GM23248 (cell line): ENCODE measurements at regions not wholly inside any gene's neighbourhood (a gene's known extent, or its start where the extent isn't known, plus 50 kb on each side); places are given as distances from the start of the nearest gene placed in this dataset.
"Not testable (repeated sequence)": the region's sequence is repeated elsewhere in the genome, so short reads cannot be mapped to it uniquely, and the experiment has no call there.

Source experiments
- DNase-seq: peaks from one replicate; pipeline ENCODE4 v3.0.0-alpha.2; 2015
- H2AFZ ChIP-seq: fragments of 200-600 bp; sonication (generic); 2 replicates; pipeline ENCODE4 v1.6.1; 2016; ENCODE audit warnings: antibody characterized with exemption
- H3F3A ChIP-seq: fragments of 200-600 bp; sonication (generic); 2 replicates; pipeline ENCODE4 v1.6.1; 2016; ENCODE audit warnings: mild to moderate bottlenecking, antibody characterized with exemption, mixed run types; ENCODE audit not compliant: insufficient read depth
- H3K27ac ChIP-seq: fragments of 200-600 bp; sonication (generic); 2 replicates; pipeline ENCODE4 v1.5.1; 2016; ENCODE audit warnings: mild to moderate bottlenecking
- H3K27me3 ChIP-seq: fragments of 200-600 bp; sonication (generic); replicated peaks from 2 replicates; pipeline ENCODE4 v1.6.1; 2016; ENCODE audit warnings: mild to moderate bottlenecking; ENCODE audit not compliant: insufficient read depth
- H3K36me3 ChIP-seq: fragments of 200-600 bp; sonication (generic); 2 replicates; pipeline ENCODE4 v1.6.1; 2016; ENCODE audit warnings: low read depth, mild to moderate bottlenecking
- H3K4me1 ChIP-seq: fragments of 200-600 bp; sonication (generic); 2 replicates; pipeline ENCODE4 v1.6.1; 2016; ENCODE audit warnings: mild to moderate bottlenecking; ENCODE audit not compliant: insufficient read depth
- H3K4me2 ChIP-seq: fragments of 200-600 bp; sonication (generic); one replicate; pipeline ENCODE4 v1.6.1; 2016; ENCODE audit warnings: mild to moderate bottlenecking; ENCODE audit not compliant: unreplicated experiment
- H3K4me3 ChIP-seq: fragments of 200-600 bp; sonication (generic); 2 replicates; pipeline ENCODE4 v1.5.1; 2016; ENCODE audit warnings: mild to moderate bottlenecking
- H3K79me2 ChIP-seq: fragments of 200-600 bp; sonication (generic); 2 replicates; pipeline ENCODE4 v1.6.1; 2016; ENCODE audit warnings: mild to moderate bottlenecking; ENCODE audit not compliant: insufficient read depth
- H3K9ac ChIP-seq: fragments of 200-600 bp; sonication (generic); 2 replicates; pipeline ENCODE4 v1.6.1; 2016; ENCODE audit warnings: mild to moderate bottlenecking
- H3K9me2 ChIP-seq: fragments of 200-600 bp; sonication (generic); 2 replicates; pipeline ENCODE4 v1.6.1; 2016; ENCODE audit warnings: mixed run types, mild to moderate bottlenecking, moderate library complexity; ENCODE audit not compliant: insufficient read depth
- H3K9me3 ChIP-seq: fragments of 200-600 bp; sonication (generic); one replicate; pipeline ENCODE4 v1.6.1; 2017; ENCODE audit warnings: low read depth
- H4K20me1 ChIP-seq: fragments of 200-600 bp; sonication (generic); 2 replicates; pipeline ENCODE4 v1.6.0; 2016; ENCODE audit not compliant: insufficient read depth
- EZH2 ChIP-seq: fragments of 200-600 bp; sonication (generic); IDR thresholded peaks from 2 replicates; pipeline ENCODE4 v1.6.1; 2018; ENCODE audit warnings: antibody characterized with exemption, mild to moderate bottlenecking; ENCODE audit not compliant: insufficient read depth, poor library complexity, severe bottlenecking
- EZH2phosphoT487 ChIP-seq: fragments of 200-600 bp; sonication (generic); IDR thresholded peaks from 2 replicates; pipeline ENCODE4 v1.6.1; 2018; ENCODE audit warnings: antibody characterized with exemption, moderate library complexity, mild to moderate bottlenecking, low read depth; ENCODE audit not compliant: insufficient read depth
- WGBS, 2 experiments: methylation state at CpG; one replicate each; pipeline ENCODE4 v1.1.6; 2015 to 2017; ENCODE audit warnings: low lambda C conversion rate in 2 of 2, low coverage in 1 of 2; ENCODE audit errors: missing lambda C conversion rate in 2 of 2; 5-methylcytosine and 5-hydroxymethylcytosine counted together
- in situ Hi-C: fragments of 300-500 bp; cut with MboI; formaldehyde crosslinking; loops from 2 replicates; pipeline ENCODE4 v1.15.0; 2020

DNA sequence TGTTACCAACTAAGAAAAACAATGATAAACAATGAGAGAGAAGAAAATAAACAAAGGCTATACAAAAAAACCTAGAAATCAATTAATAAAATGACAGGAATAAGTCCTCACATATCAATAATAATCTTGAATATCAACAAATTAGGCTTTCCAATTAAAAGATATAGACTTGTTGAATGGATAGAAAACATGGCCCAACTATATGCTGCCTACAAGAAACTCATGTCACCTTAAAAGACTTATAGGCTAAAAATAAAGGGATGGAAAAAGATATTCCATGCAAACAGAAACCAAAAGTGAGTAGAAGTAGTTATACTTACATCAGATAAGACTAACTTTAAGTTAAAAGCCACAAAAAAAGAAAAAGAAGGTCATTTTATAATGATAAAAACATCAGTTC is 183.9 kb downstream of the MYRFL start:
- in situ Hi-C loops, result no loop called here
- Histone ChIP-seq H3K27me3 (no peaks in the 10 kb centered on the region; the same call in 1 of the 2 replicates), H3K36me3 (no peaks in the 10 kb centered on the region), H3K27ac (no peak overlapping the region), H3K79me2 (no peaks in the 10 kb centered on the region), H2AFZ (no peak overlapping the region), H4K20me1 (no peaks in the 10 kb centered on the region), H3K9me2 (no peaks in the 10 kb centered on the region), H3K4me2 (no peak overlapping the region), H3K4me3 (no peak overlapping the region), H3F3A (no peaks in the 10 kb centered on the region), H3K9me3 (peaks cover 11% of the 10 kb centered on the region), H3K9ac (no peak overlapping the region), H3K4me1 (no peaks in the 10 kb centered on the region)
- DNase-seq, result no peak
- TF ChIP-seq EZH2phosphoT487, result no peak
- TF ChIP-seq EZH2, result no peak

DNA sequence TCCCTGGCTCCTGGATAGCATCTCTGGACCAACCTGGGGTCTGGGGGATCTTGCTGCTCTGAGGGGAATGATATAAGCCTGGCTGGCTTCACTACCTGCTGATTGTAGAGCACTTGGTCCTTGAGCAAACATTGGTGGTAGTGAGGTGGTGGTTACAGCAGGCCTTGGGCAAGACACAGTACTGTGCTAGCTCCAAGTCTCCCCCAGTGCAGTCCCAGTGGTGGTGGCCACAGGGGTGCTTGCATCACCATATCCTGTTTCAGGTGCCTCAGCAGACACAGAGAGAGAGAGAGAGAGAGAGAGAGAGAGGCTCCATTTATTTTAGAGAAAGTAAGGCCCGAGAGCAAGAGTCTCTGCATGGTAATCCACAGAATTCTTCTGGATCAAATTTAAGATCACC is 186.3 kb downstream of the MYRFL start:
- peaks cover 11% of the 10 kb centered on the region for H3K9me3 ChIP-seq

DNA sequence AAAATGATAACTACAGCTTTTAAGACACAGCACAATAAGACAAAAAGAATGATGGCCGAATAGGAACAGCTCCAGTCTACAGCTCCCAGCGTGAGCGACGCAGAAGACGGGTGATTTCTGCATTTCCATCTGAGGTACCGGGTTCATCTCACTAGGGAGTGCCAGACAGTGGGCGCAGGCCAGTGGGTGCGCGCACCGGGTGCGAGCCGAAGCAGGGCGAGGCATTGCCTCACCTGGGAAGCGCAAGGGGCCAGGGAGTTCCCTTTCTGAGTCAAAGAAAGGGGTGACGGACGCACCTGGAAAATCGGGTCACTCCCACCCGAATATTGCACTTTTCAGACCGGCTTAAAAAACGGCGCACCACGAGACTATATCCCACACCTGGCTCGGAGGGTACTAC is 188.0 kb downstream of the MYRFL start:
- in situ Hi-C loops, H3K9me3 ChIP-seq, H2AFZ ChIP-seq, H3K27me3 ChIP-seq, H3K4me2 ChIP-seq, H3K4me3 ChIP-seq, H3K4me1 ChIP-seq, H3K79me2 ChIP-seq, H4K20me1 ChIP-seq, H3K9me2 ChIP-seq, H3K27ac ChIP-seq, H3K36me3 ChIP-seq, DNase-seq, H3K9ac ChIP-seq, H3F3A ChIP-seq: not testable (repeated sequence)
- 61% methylated on average over 13 to 15 of the region's 23 CpGs for WGBS, 2 experiments

More for the DNA sequence above, 186.3 kb downstream of the MYRFL start:
- in situ Hi-C loops, result no loop called here
- Histone ChIP-seq H3K4me2 (no peak overlapping the region), H3K36me3 (no peaks in the 10 kb centered on the region), H2AFZ (no peak overlapping the region), H3K27me3 (no peaks in the 10 kb centered on the region; the same call in 1 of the 2 replicates), H3K9ac (no peak overlapping the region), H3K27ac (no peak overlapping the region), H3K9me2 (no peaks in the 10 kb centered on the region), H3F3A (no peaks in the 10 kb centered on the region), H3K4me1 (no peaks in the 10 kb centered on the region), H3K79me2 (no peaks in the 10 kb centered on the region), H4K20me1 (no peaks in the 10 kb centered on the region), H3K4me3 (no peak overlapping the region)
- WGBS, 2 experiments, result 53 to 83% methylated on average over 1 of the region's 1 CpG
- TF ChIP-seq EZH2phosphoT487, result no peak
- no peak for TF ChIP-seq EZH2
- no peak for DNase-seq

DNA sequence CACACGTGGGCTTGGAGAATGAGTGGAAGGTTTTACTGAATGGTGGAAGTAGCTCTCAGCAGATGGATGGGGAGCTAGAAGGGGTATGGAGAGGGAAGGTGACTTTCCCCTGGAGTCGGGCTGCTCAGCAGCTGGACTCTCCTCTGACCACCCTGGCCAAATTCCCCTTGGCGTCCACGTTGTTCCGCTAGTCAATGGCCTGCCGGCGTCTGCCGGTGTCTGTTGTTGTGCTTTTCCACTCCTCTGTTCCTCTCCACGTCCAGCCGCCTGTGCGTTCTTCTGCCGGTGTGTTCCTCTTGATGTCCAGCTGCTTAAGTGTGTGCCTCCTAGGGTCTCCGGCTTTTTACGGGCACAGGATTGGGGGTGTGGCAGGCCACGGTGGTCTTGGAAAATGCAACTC is 203.5 kb downstream of the MYRFL start:
- Histone ChIP-seq H3K9me3 (no peaks in the 10 kb centered on the region), H3K4me3 (no peak overlapping the region), H3K9me2 (no peaks in the 10 kb centered on the region), H3K79me2 (no peaks in the 10 kb centered on the region), H3F3A (no peaks in the 10 kb centered on the region), H4K20me1 (no peaks in the 10 kb centered on the region), H3K27me3 (no peaks in the 10 kb centered on the region), H3K4me2 (no peak overlapping the region), H3K27ac (no peak overlapping the region), H3K36me3 (no peaks in the 10 kb centered on the region), H3K9ac (no peak overlapping the region), H2AFZ (no peak overlapping the region), H3K4me1 (no peaks in the 10 kb centered on the region)
- in situ Hi-C loops, result no loop called here
- no peak for DNase-seq
- no peak for TF ChIP-seq EZH2
- TF ChIP-seq EZH2phosphoT487, result no peak
- 69 to 80% methylated on average over 15 of the region's 15 CpGs for WGBS, 2 experiments

DNA sequence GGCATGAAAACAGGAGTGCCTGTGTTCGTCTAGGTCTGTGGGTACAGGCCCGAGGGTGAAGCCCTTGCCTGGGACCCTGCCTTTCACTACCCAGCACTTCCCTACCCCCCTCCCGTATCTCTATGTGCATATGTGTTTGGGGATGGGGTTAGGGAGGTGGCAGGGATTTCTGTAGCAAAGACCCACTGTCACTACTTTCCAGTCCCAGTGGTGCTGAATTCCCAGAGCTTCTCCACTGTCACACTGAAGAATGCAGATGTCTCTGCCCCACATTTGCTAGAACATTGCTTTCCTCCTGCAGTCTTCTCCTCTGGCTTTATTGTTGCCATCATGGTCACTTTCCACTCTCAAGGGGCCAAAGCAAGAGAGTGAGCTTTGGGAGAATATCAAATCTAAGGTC is 203.9 kb downstream of the MYRFL start:
- Histone ChIP-seq H3K9me2 (no peaks in the 10 kb centered on the region), H3K79me2 (no peaks in the 10 kb centered on the region), H3K36me3 (no peaks in the 10 kb centered on the region), H2AFZ (no peak overlapping the region), H3K27ac (no peak overlapping the region), H3K4me3 (no peak overlapping the region), H3K4me1 (no peaks in the 10 kb centered on the region), H3K9ac (no peak overlapping the region), H3K9me3 (no peaks in the 10 kb centered on the region), H3K4me2 (no peak overlapping the region), H3K27me3 (no peaks in the 10 kb centered on the region), H4K20me1 (no peaks in the 10 kb centered on the region), H3F3A (no peaks in the 10 kb centered on the region)
- in situ Hi-C loops, result no loop called here
- TF ChIP-seq EZH2phosphoT487 (no peak), EZH2 (no peak)
- DNase-seq, result no peak
- WGBS, 2 experiments, result 58 to 70% methylated on average over 2 to 3 of the region's 3 CpGs
